DMS53 (cell line): ENCODE measurements at regions not wholly inside any gene's neighbourhood (a gene's known extent, or its start where the extent isn't known, plus 50 kb on each side); places are given as distances from the start of the nearest gene placed in this dataset.

Experiments
- DNase-seq: peaks from one replicate; lab custom pipeline; 2025; lab: John Stamatoyannopoulos, UW

- DNase-seq, result peak; percentile 82
These were observed 122.3 kb upstream of the BACE2 start for GRCh38 chr21:41045534-41046268.

- no peak for DNase-seq
These were observed 119.8 kb upstream of the BACE2 start for GRCh38 chr21:41048145-41048544.

- no peak for DNase-seq
These were observed 119.3 kb upstream of the BACE2 start for GRCh38 chr21:41048623-41049022.

- DNase-seq, result no peak
These were observed 115.0 kb upstream of the BACE2 start for GRCh38 chr21:41052820-41053555.

- DNase-seq, result no peak
These were observed 113.9 kb upstream of the BACE2 start for GRCh38 chr21:41054018-41054578.

- DNase-seq, result no peak
These were observed 112.7 kb upstream of the BACE2 start for GRCh38 chr21:41055266-41055665.

GRCh38 chr21:41059871-41060270 lies 108.1 kb upstream of the BACE2 start:
- DNase-seq, result no peak

GRCh38 chr21:41061701-41062100 lies 106.3 kb upstream of the BACE2 start:
- no peak for DNase-seq

- no peak for DNase-seq
These were observed 103.6 kb upstream of the BACE2 start for GRCh38 chr21:41064334-41064791.

- no peak for DNase-seq
These were observed 103.0 kb upstream of the BACE2 start for GRCh38 chr21:41064951-41065350.

GRCh38 chr21:41065539-41065938 lies 102.4 kb upstream of the BACE2 start:
- no peak for DNase-seq

- no peak for DNase-seq
These were observed 101.6 kb upstream of the BACE2 start for GRCh38 chr21:41066086-41066938.

GRCh38 chr21:41067709-41068108 lies 100.3 kb upstream of the BACE2 start:
- no peak for DNase-seq

GRCh38 chr21:41068496-41068895 lies 99.5 kb upstream of the BACE2 start:
- DNase-seq, result peak; percentile 53

GRCh38 chr21:41068967-41069642 lies 98.9 kb upstream of the BACE2 start:
- peak; percentile 93 for DNase-seq

- no peak for DNase-seq
These were observed 97.7 kb upstream of the BACE2 start for GRCh38 chr21:41070284-41070683.

- DNase-seq, result peak; percentile 13
These were observed 96.4 kb upstream of the BACE2 start for GRCh38 chr21:41071258-41072171.

GRCh38 chr21:41073558-41073957 lies 94.4 kb upstream of the BACE2 start:
- no peak for DNase-seq

- no peak for DNase-seq
These were observed 93.4 kb upstream of the BACE2 start for GRCh38 chr21:41074396-41075184.

GRCh38 chr21:41075656-41076055 lies 92.3 kb upstream of the BACE2 start:
- DNase-seq, result no peak
